ENCODE measurements at regions not wholly inside any gene's neighbourhood (a gene's known extent, or its start where the extent isn't known, plus 50 kb on each side); places are given as distances from the start of the nearest gene placed in this dataset.

GRCh38 chr2:163265562-163265961 is 427.0 kb upstream of the KCNH7 start:
- ATAC-seq (no peak), DNase-seq (ENCODE audit: low spot score) (no peak)
- H3K4me1 Mint-ChIP-seq, result no peaks in the 10 kb centered on the region
- no peak overlapping the region for H3K4me3 Mint-ChIP-seq
- H3K9me3 Mint-ChIP-seq, result no peaks in the 10 kb centered on the region
- ChIA-PET CTCF (no interaction called here), POLR2A (no interaction called here)
- no peaks in the 10 kb centered on the region for H3K27me3 Mint-ChIP-seq (ENCODE audit: low read depth)
- no peaks in the 10 kb centered on the region for H3K36me3 Mint-ChIP-seq
- TF ChIP-seq CREM (CRISPR knock-in tag; IDR thresholded peaks at IDR 0.05), result no peak
- TF ChIP-seq TEAD1 (CRISPR knock-in tag; IDR thresholded peaks at IDR 0.05), result no peak
- H3K27ac Mint-ChIP-seq, result no peak overlapping the region

GRCh38 chr2:163264341-163264740 is 425.8 kb upstream of the KCNH7 start:
- no peak for DNase-seq (ENCODE audit: low spot score)
- no peak for TF ChIP-seq EMX1 (CRISPR knock-in tag; IDR thresholded peaks at IDR 0.05)
- TF ChIP-seq NR3C1 (CRISPR knock-in tag; conservative IDR thresholded peaks at IDR 0.05; ENCODE audit: low read depth), result no peak
- no peak for TF ChIP-seq ZNF671 (CRISPR knock-in tag; IDR thresholded peaks at IDR 0.05)
- no peak for TF ChIP-seq JUN (CRISPR knock-in tag; IDR thresholded peaks at IDR 0.05)
- TF ChIP-seq GRHL2 (CRISPR knock-in tag; IDR thresholded peaks at IDR 0.05; ENCODE audit: insufficient replicate concordance, severe bottlenecking), result no peak
- TF ChIP-seq ZMAT4 (CRISPR knock-in tag; IDR thresholded peaks at IDR 0.05), result no peak
- TF ChIP-seq AFF4 (CRISPR knock-in tag; IDR thresholded peaks at IDR 0.05; ENCODE audit: borderline replicate concordance), result no peak
- TF ChIP-seq TEAD1 (CRISPR knock-in tag; IDR thresholded peaks at IDR 0.05), result no peak
- no peak for TF ChIP-seq ZSCAN18 (CRISPR knock-in tag; IDR thresholded peaks at IDR 0.05)
- no peak for TF ChIP-seq SMAD3 (CRISPR knock-in tag; IDR thresholded peaks at IDR 0.05; ENCODE audit: borderline replicate concordance)
- TF ChIP-seq ZNF512 (CRISPR knock-in tag; IDR thresholded peaks at IDR 0.05; ENCODE audit: borderline replicate concordance), result no peak
- no peak for TF ChIP-seq E2F4 (CRISPR knock-in tag; IDR thresholded peaks at IDR 0.05; ENCODE audit: borderline replicate concordance, low read depth)
- TF ChIP-seq PRDM15 (CRISPR knock-in tag; IDR thresholded peaks at IDR 0.05), result no peak
- TF ChIP-seq CTCF (IDR thresholded peaks at IDR 0.05), result no peak
- TF ChIP-seq ZBTB21 (CRISPR knock-in tag; IDR thresholded peaks at IDR 0.05; ENCODE audit: borderline replicate concordance), result no peak
- Mint-ChIP-seq H3K4me1 (no peaks in the 10 kb centered on the region), H3K36me3 (no peaks in the 10 kb centered on the region), H3K9me3 (0 out of 2 replicates have a peak, but pooled peaks cover 3% of the 10 kb centered on the region), H3K4me3 (no peak overlapping the region), H3K27me3 (ENCODE audit: low read depth) (no peaks in the 10 kb centered on the region), H3K27ac (no peak overlapping the region)
- ChIA-PET CTCF (no interaction called here), POLR2A (no interaction called here)
- no peak for ATAC-seq

Measured in WTC11 (cell line).